COLO668 (cell line): ENCODE measurements at regions not wholly inside any gene's neighbourhood (a gene's known extent, or its start where the extent isn't known, plus 50 kb on each side); places are given as distances from the start of the nearest gene placed in this dataset.

ENCODE experiments used
- DNase-seq: peaks from one replicate; lab custom pipeline; 2025; ENCODE audit not compliant: unreplicated experiment; lab: John Stamatoyannopoulos, UW

DNA sequence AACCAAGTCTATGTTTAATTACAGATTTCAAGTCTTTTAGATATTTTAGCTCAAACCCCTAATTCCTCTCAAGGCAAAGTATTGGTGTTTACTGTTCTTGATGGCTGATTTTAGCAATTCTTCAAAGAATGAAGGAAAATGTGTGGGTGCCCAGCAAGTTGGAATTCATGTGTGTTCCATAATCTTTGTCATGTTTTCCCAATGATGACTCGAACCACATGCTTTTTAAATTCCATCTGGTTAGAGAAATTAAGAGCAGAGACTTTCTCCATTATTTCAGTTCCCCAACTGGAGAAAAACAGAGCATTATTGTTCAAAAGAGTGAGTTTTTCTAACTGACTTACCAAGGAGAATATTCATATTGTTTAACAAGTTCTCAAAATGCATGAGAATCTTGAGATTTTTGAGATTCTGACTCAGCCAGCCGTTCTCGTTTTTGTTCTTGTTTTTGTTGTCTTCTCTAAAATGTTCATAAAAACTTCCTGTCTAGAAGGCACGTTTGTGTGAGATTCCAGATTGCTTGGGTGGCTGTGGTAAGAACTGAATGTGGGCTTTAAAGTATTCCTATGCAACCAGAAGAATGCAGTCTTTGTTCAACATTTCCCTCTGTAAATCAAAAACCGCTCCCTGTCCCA, 404.7 kb downstream of the IRS2 start:
- no peak for DNase-seq

GRCh38 chr13:109380457-109380856, 405.9 kb downstream of the IRS2 start:
- DNase-seq: no peak

GRCh38 chr13:109379930-109380329, 406.5 kb downstream of the IRS2 start:
- DNase-seq: no peak

- DNase-seq: no peak
These were observed 409.4 kb downstream of the IRS2 start for GRCh38 chr13:109376936-109377335.

DNA sequence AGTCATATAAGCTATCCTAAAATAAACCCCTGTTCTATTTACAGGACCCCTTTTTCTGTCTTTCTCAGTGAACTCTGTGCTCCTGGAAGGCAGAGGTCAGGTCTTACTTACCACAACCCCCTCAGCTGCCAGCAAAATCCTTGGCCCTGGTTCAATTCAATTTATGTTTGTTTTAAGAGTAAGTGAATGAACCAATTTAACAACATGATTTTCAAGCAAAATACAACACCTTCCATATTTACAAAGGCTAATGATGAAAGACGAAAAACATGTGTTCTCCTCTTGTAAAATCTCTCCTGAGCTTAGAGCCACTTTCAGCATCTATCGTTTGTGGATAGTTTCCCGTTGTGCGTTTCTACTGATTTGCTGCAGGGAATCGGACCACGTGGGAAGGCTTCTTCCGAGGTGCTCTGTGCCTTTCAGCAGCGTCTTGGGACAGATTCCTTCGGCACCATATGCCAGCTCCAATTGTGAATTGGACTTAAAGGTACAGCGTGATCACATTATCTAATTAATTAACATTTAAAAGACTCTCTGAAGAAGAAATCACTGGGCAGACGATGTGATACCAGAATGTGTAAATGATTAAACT, 411.7 kb downstream of the IRS2 start:
- DNase-seq: no peak

GRCh38 chr13:109372666-109373065, 413.7 kb downstream of the IRS2 start:
- DNase-seq: no peak

GRCh38 chr13:109371066-109371465, 415.3 kb downstream of the IRS2 start:
- DNase-seq: no peak

DNA sequence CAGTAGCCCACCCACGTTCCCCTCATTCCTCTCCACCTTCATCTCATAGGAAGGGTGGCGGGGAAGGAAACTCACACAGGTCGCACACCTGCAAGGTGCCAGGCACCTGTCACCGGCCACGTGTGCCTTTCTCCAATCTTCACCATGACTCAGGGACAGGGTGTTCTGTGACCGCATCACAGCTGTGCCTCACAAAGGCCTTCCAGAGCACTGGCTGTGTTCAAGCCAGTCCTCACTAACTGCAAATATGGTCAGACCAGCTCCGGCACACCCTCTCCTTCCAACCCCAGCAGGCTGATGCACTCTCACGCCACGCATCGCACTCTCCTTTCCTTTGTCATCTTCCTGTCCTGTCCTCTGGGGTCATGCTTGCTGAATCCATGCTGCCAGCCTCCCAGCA, 415.9 kb downstream of the IRS2 start:
- no peak for DNase-seq

DNA sequence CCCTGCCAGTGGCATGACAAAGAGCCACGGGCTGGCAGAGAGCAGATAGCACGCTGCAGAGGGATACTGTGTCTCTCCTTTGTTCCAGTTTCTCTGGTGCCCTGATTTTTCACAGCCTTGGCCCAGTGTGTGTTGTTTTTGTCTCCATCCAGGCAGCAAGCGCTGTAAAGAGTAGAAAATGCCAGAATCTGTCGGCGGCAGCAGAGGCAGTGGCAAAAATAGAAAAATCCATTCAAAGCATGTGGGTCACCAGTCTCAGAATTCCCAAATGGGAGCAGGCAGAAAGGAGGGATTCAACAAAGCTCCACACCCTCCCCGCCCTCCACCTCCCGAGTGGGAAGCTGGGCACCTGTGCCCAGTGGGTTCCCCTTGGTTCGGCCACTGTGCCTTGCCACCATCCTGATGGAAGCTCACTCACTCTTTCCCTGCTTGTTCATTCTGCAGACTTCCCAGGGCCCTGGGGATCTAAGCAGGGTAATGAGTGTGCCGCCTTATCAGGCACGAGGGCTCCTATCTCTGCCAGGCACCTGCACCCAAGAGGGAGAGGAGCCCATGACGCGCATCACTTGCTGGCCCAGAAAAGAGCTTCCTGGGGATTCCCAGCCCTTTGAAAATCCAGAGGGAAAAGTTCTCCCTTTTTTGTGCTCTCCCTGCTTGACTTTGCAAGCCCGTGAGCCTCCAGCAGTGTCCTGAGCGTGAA, 416.9 kb downstream of the IRS2 start:
- no peak for DNase-seq

- no peak for DNase-seq
These were observed 418.2 kb downstream of the IRS2 start for GRCh38 chr13:109368230-109368629.

DNA sequence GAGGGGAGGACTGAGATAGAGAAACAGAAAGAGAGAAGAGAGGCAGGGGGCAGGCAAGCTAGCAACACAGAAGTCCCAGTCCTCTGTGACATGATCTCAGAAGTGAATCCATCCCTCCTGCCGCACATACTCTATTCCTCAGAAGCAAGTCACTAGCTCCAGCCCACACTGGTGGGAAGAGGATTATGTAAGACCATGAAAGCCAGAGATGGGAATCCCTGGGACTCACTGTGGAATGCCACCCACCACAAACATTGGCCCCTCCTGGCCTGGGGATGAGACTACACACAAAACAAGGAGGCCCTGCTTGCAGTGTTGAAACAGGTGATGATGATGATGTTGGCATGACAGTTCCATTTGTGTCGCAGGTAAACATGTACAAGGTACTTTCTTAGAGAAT, 419.9 kb downstream of the IRS2 start:
- no peak for DNase-seq

DNA sequence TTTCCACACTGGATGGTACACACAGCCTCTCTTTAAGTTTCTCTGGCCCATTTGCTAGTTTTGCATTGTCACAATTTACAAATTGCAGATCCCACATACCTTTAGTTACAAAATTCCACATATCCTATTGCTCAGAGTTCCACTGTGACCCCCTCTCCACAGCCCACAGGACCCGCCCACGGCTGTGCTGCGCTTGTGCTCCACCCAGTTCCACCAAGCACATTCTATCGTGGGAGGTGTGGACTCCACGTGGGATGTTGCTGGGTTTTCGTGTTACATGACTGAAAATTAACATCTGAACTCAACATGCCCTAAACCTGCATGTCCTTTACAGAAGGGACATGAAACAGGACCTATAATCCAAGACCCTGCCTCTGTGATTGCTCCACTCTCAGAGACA, 423.0 kb downstream of the IRS2 start:
- DNase-seq: no peak

DNA sequence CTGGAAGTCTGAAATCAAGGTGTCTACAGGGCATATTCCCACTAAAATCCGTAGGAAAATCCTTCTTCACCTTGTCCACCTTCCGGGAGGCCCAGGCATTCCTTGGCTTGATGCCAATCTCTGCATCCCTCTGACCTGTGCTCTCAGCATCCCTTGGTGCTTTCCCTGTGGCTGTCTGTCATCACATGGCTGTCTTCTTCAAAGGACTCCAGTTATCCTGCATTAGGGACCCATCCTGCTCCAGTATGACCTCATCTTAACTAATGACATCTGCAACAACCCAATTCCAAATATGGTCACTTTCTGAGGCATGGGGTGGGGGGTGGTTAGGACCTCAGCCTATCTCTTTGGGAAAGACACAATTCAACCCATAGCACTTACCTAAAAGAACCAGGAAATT, 423.8 kb downstream of the IRS2 start:
- DNase-seq: no peak

DNA sequence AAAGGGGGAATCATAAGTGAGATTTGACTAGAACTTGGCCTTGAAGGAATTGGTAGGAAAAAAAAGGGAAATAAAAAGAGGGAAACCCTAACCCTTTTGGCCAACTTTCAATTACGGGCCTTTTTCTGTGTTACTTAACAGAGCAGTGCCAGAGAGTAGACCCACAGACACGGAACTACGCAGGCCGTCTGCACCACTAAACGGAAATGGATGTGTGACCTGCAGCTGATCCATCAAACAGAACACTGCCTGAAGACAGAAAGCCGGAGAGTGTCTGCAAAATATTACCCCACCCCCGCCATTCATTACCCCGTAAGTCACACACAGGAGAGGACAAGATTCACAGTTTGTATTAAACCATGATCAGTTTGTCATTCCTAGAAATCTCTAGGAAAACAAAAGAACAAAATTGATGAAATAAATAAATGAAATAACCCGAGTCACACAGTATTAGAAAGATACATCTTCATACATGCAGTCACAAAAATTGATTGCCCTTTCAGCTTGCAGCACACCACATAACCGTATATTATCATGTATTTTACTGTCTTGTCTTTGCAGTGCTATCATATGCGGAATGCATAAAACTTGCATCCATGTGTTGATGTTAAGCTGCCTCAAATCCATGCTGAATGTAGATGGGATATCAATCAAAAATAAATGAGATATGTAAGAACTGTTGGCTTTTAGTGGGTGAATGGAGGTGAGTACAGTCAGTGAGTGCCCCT, 424.7 kb downstream of the IRS2 start:
- no peak for DNase-seq

GRCh38 chr13:109357751-109358471, 428.5 kb downstream of the IRS2 start:
- DNase-seq: no peak

DNA sequence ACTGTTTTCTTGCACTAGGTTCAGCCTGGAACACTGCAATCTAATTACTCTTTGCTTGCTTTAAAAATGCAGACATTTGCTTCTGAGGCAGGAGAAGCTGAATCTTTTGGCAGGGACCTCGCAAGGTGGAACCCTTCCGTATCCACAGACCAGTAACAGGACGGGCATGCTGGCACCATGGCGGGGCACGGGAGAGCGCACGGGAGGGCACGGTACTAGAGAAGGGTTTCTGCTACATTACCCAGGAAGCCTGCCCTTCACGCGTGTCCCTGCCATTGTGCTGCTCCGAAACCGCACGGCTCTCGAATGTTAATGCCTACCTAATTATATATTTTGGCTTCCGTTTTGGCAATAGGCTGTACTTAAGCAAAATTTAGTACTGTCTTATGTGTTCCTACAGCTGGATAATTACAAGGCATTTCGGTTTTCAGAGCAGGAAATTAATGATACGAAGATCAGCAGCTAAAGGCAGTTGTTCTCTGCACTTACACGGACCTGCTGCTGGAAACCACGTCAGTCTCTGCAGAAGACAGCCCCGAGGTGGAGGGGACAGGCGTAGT, 430.4 kb downstream of the IRS2 start:
- no peak for DNase-seq

- no peak for DNase-seq
These were observed 431.2 kb downstream of the IRS2 start for GRCh38 chr13:109355166-109355565.

DNA sequence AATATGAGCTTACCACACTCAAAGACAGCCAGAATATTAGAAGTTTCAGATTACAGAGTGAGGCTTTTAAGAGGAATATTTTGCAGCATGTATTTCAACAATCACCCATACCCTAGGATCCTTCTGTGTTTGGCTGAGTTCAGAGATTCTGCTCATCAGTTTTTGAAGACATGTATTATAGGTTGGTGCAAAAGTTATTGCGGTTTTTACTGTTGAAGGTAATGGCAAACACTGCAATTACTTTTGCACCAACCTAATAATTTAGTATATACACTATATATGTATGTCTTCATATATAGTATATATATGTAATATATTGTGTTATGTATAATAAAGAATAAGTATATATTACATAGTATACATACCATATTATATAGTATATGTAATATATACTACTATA, 435.1 kb downstream of the IRS2 start:
- no peak for DNase-seq

DNA sequence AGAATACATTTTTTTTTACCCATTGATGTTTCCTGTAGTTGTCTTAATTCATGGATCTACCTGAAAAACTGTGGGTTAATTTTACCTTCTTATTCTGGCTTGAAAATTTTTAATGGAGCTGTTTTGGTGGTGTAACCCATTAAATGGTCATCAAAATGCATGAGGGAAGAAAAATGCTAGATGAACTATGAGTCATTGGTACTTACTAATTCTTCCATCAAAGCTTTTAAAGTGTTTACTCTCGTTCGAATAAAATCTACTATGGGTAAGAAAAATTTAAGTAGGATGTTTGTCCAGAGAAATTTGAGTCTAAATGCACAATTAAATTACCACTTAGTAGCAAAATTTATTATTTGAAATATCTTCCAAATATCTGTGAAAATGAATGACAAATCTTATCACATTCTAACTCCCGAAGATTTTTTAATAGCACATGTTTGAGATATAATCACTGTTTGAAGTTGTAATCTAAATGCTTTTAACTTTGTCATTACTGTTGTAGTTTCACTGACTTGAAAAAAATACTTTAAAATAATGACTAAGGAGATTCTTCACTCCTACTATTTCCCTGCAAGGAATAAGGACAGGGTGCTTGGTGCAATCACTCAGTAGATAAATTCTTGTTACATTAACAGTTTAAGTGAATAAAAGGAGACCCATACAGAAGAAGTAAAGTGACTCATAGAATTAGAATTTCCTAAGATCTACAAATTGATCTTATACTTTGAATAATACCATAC, 437.7 kb downstream of the IRS2 start:
- no peak for DNase-seq

GRCh38 chr13:109346060-109346459, 440.3 kb downstream of the IRS2 start:
- DNase-seq: no peak
